GM03348 (cell line): ENCODE measurements at regions not wholly inside any gene's neighbourhood (a gene's known extent, or its start where the extent isn't known, plus 50 kb on each side); places are given as distances from the start of the nearest gene placed in this dataset.

Experiments used
- DNase-seq: peaks from one replicate; pipeline ENCODE4 v3.0.0; 2012; ENCODE audit warnings: low spot score

DNA sequence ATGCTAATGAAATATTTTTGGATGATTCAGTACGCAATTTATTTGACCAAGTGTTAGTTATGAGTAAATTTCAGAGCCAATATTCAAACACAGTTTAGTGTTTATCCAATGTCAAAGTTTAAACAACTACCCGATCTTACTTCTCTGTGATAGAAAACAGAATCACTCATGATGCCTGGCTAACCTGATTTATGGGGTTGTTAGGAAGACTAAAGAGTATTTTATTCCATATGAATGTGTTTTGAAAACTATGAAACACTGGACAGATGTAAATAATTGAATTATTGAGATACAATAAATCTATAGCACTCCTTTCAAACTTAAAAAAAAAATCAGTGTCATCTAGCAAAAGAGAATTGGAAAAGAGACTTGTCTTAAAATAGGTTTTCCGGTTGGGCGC is 1181.8 kb downstream of the EFNB2 start:
- DNase-seq: no peak

DNA sequence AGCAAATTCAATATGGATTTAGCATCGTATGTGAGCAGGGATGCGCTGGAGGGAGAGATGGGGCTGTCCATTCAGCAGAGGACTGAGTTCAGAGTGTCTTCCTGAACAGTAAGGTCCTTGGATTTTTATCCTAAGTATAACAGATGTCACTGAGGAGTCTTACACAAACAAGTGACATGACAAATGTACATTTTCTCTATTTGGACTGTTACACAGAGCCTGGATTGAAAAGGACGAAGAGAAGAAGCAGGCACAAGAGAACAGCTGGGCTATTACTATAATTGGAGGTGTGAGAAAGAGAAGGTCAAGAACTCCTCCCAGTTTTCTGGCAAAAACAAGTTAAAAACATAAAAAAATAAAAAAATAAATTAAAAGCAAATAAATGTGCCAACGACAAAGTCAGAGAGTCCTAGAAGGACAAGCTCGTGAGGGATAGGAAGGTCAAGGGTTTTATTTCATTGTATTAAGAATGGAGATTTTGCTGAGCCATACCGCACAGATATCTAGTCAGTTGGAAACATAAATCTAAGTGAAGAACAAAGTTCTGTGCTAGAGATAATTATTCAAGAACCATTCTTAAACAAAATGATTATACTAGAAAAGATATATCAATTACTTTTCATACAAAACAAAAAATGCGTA is 1186.3 kb downstream of the EFNB2 start:
- DNase-seq: no peak

DNA sequence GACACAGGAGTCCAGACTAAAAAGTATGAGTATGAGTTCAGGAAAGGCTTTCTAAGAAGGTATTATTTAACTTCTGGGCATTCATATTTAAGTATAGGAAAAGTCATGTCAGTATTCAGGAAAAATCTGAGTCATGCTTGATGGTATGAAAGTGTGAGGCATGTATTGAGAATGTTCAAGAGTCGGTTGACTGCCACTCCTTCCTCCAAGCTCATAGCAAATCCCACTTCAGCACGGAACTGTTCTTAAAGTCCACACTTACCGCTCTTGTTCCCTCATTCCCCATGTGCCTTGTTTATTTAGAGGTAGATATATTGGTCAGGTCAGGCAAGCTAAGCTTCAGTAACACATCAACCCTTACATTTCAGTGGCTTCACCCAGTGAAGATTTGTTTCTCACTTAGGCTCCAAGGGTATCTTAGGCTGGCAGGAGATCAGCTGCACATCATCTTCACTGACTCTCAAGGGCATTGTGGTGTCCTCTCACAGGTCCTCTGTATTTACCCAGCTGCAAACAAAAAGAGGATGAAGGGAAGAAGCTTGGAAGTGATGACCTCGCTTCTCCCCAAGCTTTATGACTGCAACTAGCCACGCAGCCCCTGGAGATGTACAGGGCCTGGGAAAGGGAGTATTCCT is 1189.2 kb downstream of the EFNB2 start:
- DNase-seq: peak; percentile 2

DNA sequence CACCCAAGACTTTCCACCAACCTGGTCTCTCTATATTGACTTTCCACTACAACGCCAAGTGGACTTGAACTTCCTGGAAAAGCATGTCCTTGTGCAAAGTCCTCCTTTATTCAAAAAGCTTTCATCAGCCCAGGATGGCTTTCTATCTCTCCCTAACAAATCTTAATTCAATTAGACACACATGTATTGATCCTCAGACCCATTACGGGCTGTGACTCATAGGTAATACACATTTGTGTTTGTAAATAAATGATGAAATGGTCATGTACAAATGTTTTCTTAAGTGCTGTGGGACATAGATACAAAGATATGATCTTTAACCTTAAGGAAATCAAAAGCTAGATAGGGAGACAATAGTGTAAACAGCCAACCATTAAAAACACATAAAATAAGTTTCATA is 1189.7 kb downstream of the EFNB2 start:
- DNase-seq: no peak

DNA sequence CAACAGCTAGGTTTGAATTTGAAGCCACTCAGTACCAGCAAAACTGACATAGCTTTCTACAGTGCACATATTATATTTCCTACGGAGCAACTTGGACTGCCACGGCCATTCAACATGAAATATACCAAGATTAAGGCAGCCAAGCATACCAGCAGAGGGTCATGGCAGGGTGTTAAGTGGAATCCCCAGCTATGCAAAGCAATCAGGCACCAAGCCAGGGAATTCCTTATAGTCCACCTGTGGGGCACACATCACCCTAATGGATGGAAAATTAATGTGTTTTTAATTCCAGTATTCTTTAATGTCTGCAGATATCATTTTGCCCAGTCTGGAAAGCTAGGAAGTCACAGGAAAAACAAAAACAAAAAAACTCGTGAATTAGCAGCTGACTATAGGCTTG is 1190.3 kb downstream of the EFNB2 start:
- no peak for DNase-seq

DNA sequence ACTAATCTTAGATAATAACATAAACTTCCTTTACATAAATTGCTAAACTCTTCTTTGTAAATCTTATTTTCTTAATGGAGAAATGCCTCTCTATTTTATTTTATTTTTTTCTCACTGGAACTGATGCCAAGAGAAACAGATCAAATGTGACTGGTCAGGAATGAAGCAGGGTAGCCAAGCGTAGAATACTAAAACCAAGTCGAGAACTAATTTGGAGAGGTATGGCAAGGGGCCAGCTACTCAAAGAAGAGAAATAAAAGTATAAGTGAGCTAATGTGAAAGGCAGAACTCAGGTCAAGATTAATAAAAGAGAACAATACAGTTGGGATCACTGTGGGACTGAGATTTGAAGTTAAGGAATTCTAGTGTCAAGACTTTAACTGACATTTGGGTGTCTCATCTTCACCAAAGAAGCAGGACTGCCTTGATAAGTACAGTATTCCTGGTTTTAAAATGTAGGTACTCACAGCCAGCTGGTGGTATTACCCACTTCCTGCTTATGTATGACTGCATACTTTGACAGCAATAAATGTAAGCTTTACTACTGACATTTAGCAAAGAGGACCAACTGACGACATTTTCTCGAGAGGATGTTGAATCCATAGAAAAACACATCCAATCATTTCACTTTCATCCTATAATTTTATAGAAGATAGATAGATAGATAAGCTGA is 1192.2 kb downstream of the EFNB2 start:
- DNase-seq: no peak

DNA sequence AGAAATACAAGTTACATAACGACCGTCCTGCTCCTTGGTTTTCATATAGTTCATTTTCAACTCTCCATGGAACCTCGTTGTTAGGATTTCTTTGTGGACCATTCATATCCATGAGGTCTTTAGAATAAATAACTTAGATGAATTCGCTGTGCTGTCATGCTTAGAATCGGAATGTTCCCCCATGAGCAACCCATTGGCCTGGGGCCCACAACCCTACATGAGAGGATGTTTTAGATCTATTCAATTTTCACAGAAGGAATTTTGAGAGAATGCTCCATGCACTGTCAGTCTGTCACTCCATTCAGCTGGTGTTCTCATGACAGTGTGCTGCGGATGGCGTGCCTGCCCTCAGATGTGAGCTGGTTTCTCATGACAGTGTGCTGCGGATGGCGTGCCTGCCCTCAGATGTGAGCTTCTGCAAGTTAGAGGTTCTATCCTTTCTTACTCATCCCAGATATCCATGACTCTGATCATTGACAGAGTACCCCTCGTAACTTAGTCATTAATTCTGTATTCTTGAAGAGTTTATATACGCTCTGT is 1193.1 kb downstream of the EFNB2 start:
- no peak for DNase-seq

DNA sequence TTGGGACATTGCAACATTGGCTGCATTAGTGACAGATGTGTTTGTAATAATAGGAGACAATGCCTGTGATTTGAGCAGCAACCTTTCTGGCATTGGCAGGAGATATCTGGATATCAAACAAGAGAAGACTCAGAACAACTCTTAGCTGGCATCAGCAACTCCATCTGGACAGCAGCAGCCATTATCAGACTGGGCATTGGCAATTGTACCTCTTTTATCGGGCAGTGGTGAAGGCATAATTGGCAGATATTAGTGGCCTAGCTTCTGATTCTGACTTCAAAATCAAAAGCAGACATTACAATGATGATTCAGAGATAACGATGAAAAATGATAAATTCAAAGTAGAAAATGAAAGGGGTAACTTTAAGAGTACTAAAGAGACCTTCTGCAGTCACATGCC is 1193.7 kb downstream of the EFNB2 start:
- DNase-seq: no peak

DNA sequence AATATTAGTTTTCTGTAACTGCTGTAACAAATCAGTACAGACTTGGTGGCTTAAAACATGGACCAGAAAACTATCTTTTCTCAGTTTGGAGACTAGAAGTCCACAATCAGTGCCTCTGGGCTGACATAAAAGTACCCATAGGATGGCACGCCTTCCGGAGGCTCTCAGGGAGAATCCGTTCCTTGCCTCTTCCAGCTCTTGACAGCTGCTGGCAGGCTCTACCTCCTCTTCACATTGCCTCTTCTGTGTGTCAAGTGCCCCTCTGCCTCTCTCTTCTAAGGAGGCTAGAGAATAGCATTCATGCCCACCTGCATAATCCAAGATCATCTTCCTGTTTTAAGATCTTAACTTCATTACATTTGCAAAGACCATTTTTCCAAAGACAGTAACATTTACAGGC is 1194.2 kb downstream of the EFNB2 start:
- no peak for DNase-seq

DNA sequence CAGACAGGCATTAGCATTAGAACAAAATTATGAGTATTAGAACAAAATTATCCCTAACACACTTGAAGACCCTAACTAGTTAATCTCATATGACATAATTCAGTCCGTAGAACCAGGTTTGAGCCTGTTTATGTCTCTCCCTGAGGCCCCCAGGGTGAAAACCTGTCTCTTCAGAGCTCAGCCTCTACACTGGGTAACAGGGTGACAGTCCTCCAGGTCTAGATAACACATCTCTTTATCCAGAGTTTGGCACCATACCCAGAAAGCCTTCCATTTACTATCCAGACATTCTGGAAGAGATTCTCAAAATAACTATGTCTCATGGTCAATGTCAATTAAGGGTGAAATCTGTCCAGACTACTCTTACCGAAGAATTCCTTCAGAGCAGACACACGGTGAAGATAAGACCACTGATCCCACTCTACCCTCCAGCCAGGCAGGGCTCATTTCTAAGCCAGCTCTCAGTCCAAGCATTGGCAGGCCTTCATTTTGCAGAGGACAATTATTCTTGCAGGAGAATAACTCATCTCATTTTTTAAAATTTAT is 1195.3 kb downstream of the EFNB2 start:
- DNase-seq: no peak

DNA sequence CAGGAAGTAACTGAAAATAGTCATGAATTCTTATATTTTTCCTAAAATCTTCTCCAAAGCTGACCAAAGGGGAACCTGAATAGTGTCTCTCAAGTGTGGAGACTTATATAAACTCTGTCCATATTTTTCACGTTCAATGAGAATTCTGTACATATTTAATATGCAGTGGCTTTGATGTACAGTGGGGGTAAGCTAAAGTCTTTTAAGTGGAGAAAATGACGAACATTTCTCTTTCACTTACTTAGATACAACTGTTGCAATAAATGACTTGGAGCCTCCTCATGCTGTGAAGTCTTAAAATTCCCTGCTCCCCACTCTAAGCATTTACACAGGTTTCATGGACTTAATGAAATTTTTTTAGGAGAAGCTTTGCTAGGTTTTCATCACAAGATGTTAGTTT is 1196.7 kb downstream of the EFNB2 start:
- no peak for DNase-seq

DNA sequence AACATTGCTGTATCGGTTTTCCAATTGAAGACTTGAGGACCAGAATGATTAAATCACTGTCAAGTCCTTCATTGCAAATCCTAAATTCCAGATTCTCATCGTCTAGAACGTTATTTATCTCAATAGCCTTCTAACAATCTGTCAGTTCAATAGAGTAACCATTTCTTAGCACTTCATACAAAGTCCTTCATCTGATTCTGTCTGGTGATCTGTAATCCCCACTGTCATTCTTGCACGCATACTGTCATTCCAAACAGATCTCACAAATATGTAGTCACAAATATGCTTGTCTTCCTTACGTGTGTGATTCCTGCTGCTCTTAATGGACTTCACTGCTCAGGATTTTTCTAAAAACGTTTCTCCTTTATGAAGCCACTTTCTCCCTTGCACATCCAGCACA is 1197.5 kb downstream of the EFNB2 start:
- DNase-seq: no peak

DNA sequence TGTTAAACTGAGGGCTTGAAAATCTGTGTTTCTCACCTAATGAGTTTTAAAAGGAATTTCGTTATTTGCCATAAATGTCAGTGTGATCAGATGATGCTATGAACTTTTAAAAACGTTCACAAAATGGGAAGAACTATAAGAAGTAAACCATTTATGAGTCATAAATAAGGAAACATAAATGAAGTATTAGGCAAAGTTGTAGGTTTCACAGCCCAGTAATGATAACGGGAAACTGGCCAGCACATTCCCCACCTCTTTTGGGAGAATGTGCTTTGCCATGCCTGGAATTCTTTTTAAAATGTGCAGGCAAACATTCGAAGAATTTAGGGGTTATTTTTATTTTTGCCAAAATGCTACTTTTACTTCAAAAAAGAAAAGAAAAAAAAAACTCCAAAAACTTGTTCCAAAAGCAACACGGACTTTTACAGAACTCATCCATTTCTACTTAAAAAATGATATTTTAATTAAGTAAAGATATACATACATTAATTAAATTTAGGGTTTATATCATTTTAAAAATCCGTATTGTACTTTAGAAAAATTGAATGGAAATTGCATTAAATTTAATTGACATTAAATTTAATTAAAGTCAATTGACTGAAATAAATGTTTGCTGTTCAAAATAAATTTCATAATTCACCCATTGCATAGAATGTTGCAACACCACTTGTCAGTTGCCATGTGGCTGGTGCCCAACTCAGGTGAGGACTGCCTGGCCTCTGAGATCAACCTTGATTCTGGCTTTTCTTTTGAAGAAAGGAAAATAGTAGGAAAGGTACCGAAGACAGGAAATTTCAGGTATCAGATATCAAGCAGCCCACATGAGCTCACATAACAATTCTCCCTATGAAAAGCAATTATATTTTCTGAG is 1198.5 kb downstream of the EFNB2 start:
- no peak for DNase-seq

DNA sequence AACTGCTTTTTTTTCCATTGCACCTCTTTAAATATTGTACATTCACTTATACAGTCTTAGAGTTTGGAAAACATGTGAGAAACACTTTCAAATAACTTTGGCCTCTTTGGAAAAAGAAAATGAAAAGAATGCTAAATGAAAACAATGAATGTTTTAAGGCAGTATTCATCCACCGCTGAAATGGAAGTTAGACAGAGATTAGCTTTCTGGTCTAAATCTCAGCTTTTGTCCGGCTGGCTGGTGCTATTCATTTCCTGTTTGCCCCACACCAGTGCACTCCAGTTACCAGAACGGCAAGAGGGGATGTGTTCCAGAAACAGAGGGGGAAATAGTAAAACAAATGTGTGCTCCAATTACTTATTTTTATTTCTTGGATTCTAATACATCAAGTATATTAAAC is 1201.3 kb downstream of the EFNB2 start:
- DNase-seq: peak; percentile 5

DNA sequence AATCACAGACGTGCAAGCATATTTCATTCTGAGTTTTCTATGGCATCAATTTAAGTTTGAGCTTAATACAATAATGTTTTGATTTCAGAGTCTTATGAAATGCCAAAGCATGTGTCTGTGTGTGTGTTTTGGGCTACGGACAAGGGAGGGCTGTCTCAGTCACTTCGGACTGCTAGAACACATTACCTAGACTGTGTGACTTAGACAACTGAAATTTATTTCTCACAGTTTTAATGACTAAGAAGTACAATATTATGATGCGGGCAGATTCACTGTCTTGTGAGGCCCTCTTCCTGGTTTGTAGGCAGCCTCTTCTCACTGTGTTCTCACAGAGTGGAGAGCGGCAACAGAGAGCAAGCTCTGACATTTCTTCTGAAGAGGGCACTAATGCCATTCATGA is 1202.0 kb downstream of the EFNB2 start:
- no peak for DNase-seq

DNA sequence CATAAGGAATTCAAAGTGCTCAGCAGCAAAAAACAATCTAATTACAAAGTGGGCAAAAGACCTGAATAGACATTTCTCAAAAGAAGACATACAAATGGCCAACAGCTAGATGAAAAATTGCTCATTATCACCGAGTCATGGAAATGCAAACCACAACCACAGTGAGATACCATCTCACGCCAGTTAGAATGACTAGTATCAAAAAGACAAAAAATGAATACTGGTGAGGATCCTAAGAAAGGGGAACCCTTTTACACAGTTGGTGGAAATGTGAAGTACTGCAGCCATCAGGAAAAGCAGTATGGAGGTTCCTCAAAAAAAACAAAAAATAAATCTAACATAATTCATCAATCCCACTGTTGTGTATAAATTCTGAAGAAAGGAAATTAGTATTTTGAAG is 1206.1 kb downstream of the EFNB2 start:
- no peak for DNase-seq

DNA sequence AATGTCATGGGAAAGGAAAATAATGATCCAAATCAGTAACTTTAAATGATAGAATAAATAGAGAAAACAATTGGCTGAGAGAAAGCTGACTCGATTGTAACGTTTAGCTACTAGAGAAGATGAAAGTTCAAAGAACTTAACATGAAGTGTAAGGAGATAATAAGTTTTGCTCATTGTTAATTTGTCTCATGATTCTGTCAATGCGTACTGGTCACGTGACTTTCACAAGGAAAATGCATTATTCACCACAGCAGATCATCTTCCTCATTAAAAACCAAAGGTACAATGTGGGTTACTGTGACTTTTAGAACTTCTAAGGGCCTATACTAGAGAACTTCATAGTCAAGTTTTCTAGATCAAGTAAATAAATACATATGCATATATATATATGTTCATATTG is 1207.2 kb downstream of the EFNB2 start:
- no peak for DNase-seq

DNA sequence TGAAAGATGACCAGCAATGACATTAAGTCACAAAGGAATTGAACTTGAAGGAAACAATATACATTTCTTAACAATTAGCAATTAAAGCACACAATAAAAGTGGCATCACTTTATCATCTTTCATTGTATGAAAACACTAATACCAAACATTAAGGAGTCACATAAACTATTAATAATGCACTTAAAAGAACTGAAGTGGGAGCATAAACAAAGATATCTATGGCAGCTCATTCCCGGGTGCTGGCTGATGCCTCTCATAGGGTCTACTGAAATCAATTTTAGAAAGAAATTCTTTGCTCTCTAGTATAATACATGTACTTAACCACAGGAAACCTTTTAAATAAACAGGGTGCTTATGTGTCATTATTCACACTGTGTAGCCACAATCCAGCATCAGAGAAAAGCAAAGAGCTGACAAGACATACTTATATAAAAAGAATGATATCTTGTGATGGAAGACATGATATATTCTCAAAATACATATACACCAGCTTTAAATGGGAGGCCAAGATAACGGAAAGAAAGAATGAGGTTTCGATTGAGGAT is 1207.8 kb downstream of the EFNB2 start:
- no peak for DNase-seq

DNA sequence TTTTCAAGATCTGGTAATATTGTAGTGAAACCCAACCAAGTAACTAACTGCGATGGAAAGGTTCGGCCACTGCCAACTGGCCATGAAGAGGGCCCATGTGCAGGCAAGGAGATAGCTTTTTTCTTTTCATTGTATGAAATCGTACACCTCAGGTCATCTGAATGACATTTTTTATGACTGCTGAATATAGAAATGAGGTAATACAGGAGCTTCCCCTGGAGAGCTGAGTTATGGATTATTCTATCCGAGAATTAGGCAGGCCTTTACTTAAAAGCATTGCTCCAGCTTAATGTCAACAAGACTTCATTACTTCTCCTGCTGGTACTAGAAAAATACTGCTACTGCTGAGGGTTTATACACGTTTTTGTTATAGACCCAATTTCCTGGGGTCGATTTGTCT is 1215.6 kb downstream of the EFNB2 start:
- DNase-seq: no peak

DNA sequence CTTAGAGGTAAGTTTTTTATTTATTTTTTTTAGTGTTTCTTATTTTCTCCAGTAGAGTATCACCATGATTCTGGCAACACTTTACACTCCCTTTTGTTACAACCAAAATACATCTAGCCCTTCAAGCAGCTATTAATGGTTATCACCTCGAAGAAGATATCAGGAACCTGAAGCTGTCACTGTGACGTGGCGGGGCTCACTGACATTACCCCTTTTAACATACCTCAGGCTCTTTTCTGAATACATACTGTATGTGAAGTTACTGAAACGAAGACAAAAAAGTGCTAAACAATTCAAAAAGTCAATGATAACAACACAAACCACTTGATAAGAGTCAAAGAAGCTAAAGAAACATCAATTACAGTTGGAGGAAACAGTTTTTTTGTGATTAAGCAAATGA is 1218.7 kb downstream of the EFNB2 start:
- DNase-seq: no peak

DNA sequence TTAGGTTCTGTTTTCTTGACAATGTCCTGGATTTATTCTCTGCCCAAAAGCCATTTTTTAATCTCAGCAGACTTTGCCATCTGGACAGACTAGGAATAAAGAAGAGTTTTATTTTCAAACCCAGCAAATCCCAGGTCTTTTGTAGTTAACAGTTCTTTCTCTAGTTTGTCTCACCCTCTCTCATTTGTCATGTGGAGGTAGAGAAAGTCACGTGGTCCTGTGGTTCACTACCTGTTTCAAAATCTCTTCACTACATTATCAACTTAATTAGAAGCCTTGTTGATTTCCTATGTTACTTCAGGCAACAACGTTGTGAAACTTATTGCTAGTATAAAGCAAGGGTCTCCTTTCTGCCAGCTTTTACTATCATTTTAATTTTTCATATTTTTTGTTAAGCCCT is 1222.6 kb downstream of the EFNB2 start:
- DNase-seq: no peak

DNA sequence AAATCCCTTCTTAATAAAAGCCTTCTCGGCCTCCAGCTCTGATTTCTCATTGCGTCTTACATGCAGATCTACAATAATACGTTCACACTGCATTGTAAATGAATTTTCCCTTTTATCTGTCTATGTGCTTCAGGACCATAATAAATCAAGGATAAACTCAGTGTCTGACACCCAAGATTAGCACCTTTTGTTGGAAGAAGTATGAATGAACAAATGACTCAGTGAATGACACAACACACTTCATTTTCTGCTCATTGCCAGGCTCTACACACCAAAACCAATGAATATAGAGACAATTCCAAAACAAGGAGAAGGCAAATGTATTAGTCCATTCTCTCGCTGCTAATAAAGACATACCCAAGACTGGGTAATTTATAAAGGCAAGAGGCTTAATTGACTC is 1224.4 kb downstream of the EFNB2 start:
- no peak for DNase-seq
